Activated CD4-positive, alpha-beta T cell treated with anti-CD3 and anti-CD28 coated beads, Interleukin-2, amount 50 U/mL, for 4 hours (primary cell): ENCODE measurements at regions not wholly inside any gene's neighbourhood (a gene's known extent, or its start where the extent isn't known, plus 50 kb on each side); places are given as distances from the start of the nearest gene placed in this dataset.

Experiments used
- DNase-seq, 2 experiments: peaks; one replicate each; pipeline ENCODE4 v3.0.0-alpha.2; 2020

GRCh38 chr20:19929481-19930145 is 87.5 kb upstream of the NAA20 start:
- no peak for DNase-seq

- no peak for DNase-seq
These were observed 86.7 kb upstream of the NAA20 start for GRCh38 chr20:19930426-19930825.

GRCh38 chr20:19932170-19932667 is 84.9 kb upstream of the NAA20 start:
- no peak for DNase-seq

GRCh38 chr20:19934792-19935491 is 82.2 kb upstream of the NAA20 start:
- DNase-seq: no peak

- DNase-seq: no peak
These were observed 81.3 kb upstream of the NAA20 start for GRCh38 chr20:19935842-19936241.

GRCh38 chr20:19936466-19937200 is 80.5 kb upstream of the NAA20 start:
- DNase-seq: no peak

GRCh38 chr20:19937218-19937617 is 79.9 kb upstream of the NAA20 start:
- DNase-seq: no peak

- DNase-seq: no peak
These were observed 79.3 kb upstream of the NAA20 start for GRCh38 chr20:19937651-19938420.

- DNase-seq: no peak
These were observed 78.6 kb upstream of the NAA20 start for GRCh38 chr20:19938421-19939090.

GRCh38 chr20:19940988-19941460 is 76.1 kb upstream of the NAA20 start:
- DNase-seq: no peak

- DNase-seq: no peak
These were observed 74.6 kb upstream of the NAA20 start for GRCh38 chr20:19942611-19943010.

- DNase-seq: no peak
These were observed 74.1 kb upstream of the NAA20 start for GRCh38 chr20:19943061-19943521.

- no peak for DNase-seq
These were observed 72.2 kb upstream of the NAA20 start for GRCh38 chr20:19944772-19945459.

- no peak for DNase-seq
These were observed 71.2 kb upstream of the NAA20 start for GRCh38 chr20:19945732-19946670.

GRCh38 chr20:19947611-19948264 is 69.4 kb upstream of the NAA20 start:
- no peak for DNase-seq

GRCh38 chr20:19949195-19949867 is 67.8 kb upstream of the NAA20 start:
- DNase-seq: no peak

- DNase-seq: no peak
These were observed 67.1 kb upstream of the NAA20 start for GRCh38 chr20:19950042-19950441.

- no peak for DNase-seq
These were observed 64.8 kb upstream of the NAA20 start for GRCh38 chr20:19952392-19952791.

GRCh38 chr20:19953606-19954005 is 63.6 kb upstream of the NAA20 start:
- no peak for DNase-seq
